ENCODE measurements at regions not wholly inside any gene's neighbourhood (a gene's known extent, or its start where the extent isn't known, plus 50 kb on each side); places are given as distances from the start of the nearest gene placed in this dataset.

GRCh38 chr9:86529496-86530275 is 175.5 kb upstream of the TUT7 start:
- no peaks in the 10 kb centered on the region for H3K79me2 ChIP-seq (ENCODE audit: insufficient read depth)
- H3K4me1 ChIP-seq (ENCODE audit: control insufficient read depth in 1 of 2, insufficient read depth in 2 of 2, low read depth in 1 of 2, low read length in 1 of 2), result peaks cover 13 to 15% of the 10 kb centered on the region in 2 experiments; a peak in 3 of 4 replicates
- DNase-seq, result no peak
- H2AFZ ChIP-seq (ENCODE audit: low read depth), result no peak overlapping the region
- H3K27ac ChIP-seq (ENCODE audit: low read depth in 2 of 2, low read length in 1 of 2), result no peak overlapping the region
- no peaks in the 10 kb centered on the region for H3K27me3 ChIP-seq (ENCODE audit: insufficient read depth)
- H3K9me3 ChIP-seq, result no peaks in the 10 kb centered on the region
- no peaks in the 10 kb centered on the region for H4K20me1 ChIP-seq (ENCODE audit: insufficient read depth)
- POLR2A ChIA-PET, result no interaction called here
- CTCF ChIA-PET, result interaction anchor here (1.8 kb wide), 1 partner anchor 43 kb away, joined by 7 read pairs; no protein-coding TSS in a partner anchor
- WGBS (ENCODE audit: low lambda C conversion rate), result 72% methylated on average over 4 of the region's 4 CpGs
- no peak overlapping the region for H3K9ac ChIP-seq
- no peaks in the 10 kb centered on the region for H3F3A ChIP-seq (replicated peaks; ENCODE audit: insufficient read depth)
- no peaks in the 10 kb centered on the region for H3K36me3 ChIP-seq (replicated peaks in 1 of 2; ENCODE audit: control insufficient read depth in 1 of 2, insufficient read depth in 2 of 2, low read length in 1 of 2)
- no peak overlapping the region for H3K4me3 ChIP-seq (ENCODE audit: low read depth in 2 of 2, low read length in 1 of 2)
- no peak overlapping the region for H3K4me2 ChIP-seq
- TF ChIP-seq MEF2A (IDR thresholded peaks at IDR 0.05; ENCODE audit: borderline replicate concordance, low read depth) (no peak), EZH2phosphoT487 (IDR thresholded peaks at IDR 0.05; ENCODE audit: borderline replicate concordance, low read depth) (no peak), JUND (IDR thresholded peaks at IDR 0.05) (no peak), TAF1 (IDR thresholded peaks at IDR 0.05; ENCODE audit: borderline replicate concordance, low read depth, low read length) (no peak), EP300 (IDR thresholded peaks at IDR 0.05; ENCODE audit: borderline replicate concordance in 1 of 2, low read depth in 1 of 2, low read length in 1 of 2) (no peak), GATA2 (CRISPR knock-in tag; IDR thresholded peaks at IDR 0.05) (no peak), FOXJ3 (CRISPR knock-in tag; IDR thresholded peaks at IDR 0.05) (no peak), SIN3A (IDR thresholded peaks at IDR 0.05; ENCODE audit: borderline replicate concordance, low read depth, low read length) (no peak), YY1 (IDR thresholded peaks at IDR 0.05; ENCODE audit: low read depth) (no peak)
- TF ChIP-seq, protein P1, sequence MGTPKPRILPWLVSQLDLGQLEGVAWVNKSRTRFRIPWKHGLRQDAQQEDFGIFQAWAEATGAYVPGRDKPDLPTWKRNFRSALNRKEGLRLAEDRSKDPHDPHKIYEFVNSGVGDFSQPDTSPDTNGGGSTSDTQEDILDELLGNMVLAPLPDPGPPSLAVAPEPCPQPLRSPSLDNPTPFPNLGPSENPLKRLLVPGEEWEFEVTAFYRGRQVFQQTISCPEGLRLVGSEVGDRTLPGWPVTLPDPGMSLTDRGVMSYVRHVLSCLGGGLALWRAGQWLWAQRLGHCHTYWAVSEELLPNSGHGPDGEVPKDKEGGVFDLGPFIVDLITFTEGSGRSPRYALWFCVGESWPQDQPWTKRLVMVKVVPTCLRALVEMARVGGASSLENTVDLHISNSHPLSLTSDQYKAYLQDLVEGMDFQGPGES (IDR thresholded peaks at IDR 0.05; ENCODE audit: low read depth, low read length), result no peak
- no peaks in the 10 kb centered on the region for H3K9me2 ChIP-seq

DNA sequence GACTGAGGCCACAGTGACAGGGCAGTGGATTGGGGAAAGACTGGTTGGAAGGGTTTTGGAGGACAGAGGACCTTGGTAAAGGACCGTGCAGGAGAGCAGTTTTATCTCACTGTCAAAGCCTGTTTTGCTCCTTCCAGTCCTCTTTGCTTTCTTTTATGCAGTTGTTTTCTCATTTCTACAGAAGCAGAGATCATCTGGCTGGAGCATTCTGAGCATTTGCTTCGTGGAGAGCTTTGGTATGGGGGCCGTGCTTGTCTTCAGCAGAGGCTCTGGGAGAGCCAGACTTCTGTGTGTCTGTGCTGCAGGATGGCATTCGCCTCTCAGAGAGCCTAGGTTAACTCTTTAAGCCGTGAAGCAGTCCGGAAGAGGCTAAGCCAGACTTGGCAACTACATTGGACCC is 171.8 kb upstream of the TUT7 start:
- no peaks in the 10 kb centered on the region for H3K79me2 ChIP-seq (ENCODE audit: insufficient read depth)
- no peaks in the 10 kb centered on the region for H3K9me3 ChIP-seq
- H3K36me3 ChIP-seq (replicated peaks in 1 of 2; ENCODE audit: control insufficient read depth in 1 of 2, insufficient read depth in 2 of 2, low read length in 1 of 2), result no peaks in the 10 kb centered on the region
- no peak overlapping the region for H3K4me2 ChIP-seq
- peaks cover 4 to 12% of the 10 kb centered on the region in 2 experiments; a peak in 2 of 4 replicates for H3K4me1 ChIP-seq (ENCODE audit: control insufficient read depth in 1 of 2, insufficient read depth in 2 of 2, low read depth in 1 of 2, low read length in 1 of 2)
- no peak overlapping the region for H2AFZ ChIP-seq (ENCODE audit: low read depth)
- H3K9ac ChIP-seq, result no peak overlapping the region
- H3K27ac ChIP-seq (ENCODE audit: low read depth in 2 of 2, low read length in 1 of 2), result no peak overlapping the region
- no peaks in the 10 kb centered on the region for H3K27me3 ChIP-seq (ENCODE audit: insufficient read depth)
- no peak for TF ChIP-seq EP300 (IDR thresholded peaks at IDR 0.05; ENCODE audit: borderline replicate concordance in 1 of 2, low read depth in 1 of 2, low read length in 1 of 2)
- TF ChIP-seq GATA2 (CRISPR knock-in tag; IDR thresholded peaks at IDR 0.05), result no peak
- TF ChIP-seq CTCF (IDR thresholded peaks at IDR 0.05), result no peak
- no peak for TF ChIP-seq RFX5 (IDR thresholded peaks at IDR 0.05; ENCODE audit: low read length)
- TF ChIP-seq YY1 (IDR thresholded peaks at IDR 0.05; ENCODE audit: low read depth), result no peak
- ChIA-PET POLR2A (no interaction called here), CTCF (no interaction called here)
- H3K9me2 ChIP-seq, result no peaks in the 10 kb centered on the region
- H3F3A ChIP-seq (replicated peaks; ENCODE audit: insufficient read depth), result no peaks in the 10 kb centered on the region
- 54% methylated on average over 6 of the region's 6 CpGs for WGBS (ENCODE audit: low lambda C conversion rate)
- no peak overlapping the region for H3K4me3 ChIP-seq (ENCODE audit: low read depth in 2 of 2, low read length in 1 of 2)
- H4K20me1 ChIP-seq (ENCODE audit: insufficient read depth), result no peaks in the 10 kb centered on the region
- no peak for DNase-seq

Measured in SK-N-SH (cell line).